HepG2 (cell line): ENCODE measurements at regions not wholly inside any gene's neighbourhood (a gene's known extent, or its start where the extent isn't known, plus 50 kb on each side); places are given as distances from the start of the nearest gene placed in this dataset.

Experiments
- ATAC-seq: fragments of 200-7000 bp; cut with Tn5 transposase; 3 replicates; pipeline ENCODE4 v1.9.1; 2020; ENCODE audit warnings: mild to moderate bottlenecking, moderate library complexity
- BruUV-seq: library from RNA; stranded (reverse); fragments of 400-500 nt; replicated peaks from 2 replicates; lab custom pipeline; 2021; lab: Mats Ljungman, UMichigan
- CTCF ChIA-PET: fragments of 300-600 bp; formaldehyde crosslinking; extraction: SDS; loops from one replicate; lab custom pipeline; 2021; ENCODE audit warnings: low total read pairs, inconsistent platforms, low intra/inter-chr PET ratio; lab: Yijun Ruan, JAX
- POLR2A ChIA-PET: fragments of 350-600 bp; sonication (Branson Sonifier 250); formaldehyde crosslinking; loops from one replicate; lab custom pipeline; 2020; ENCODE audit warnings: antibody characterized with exemption, inconsistent platforms; lab: Yijun Ruan, JAX
- DNase-seq: peaks from one replicate; pipeline ENCODE4 v3.0.0-alpha.2; 2015; ENCODE audit warnings: low spot score
- FAIRE-seq: peaks from 3 replicates; lab custom pipeline; 2011; peaks lifted over from hg19 to GRCh38; lab: Jason Lieb, UNC
- H2AFZ ChIP-seq: one replicate; pipeline ENCODE4 v1.6.1; 2011; ENCODE audit warnings: low read length, inconsistent platforms
- H3K27ac ChIP-seq: fragments of 300-600 bp; 3 replicates; pipeline ENCODE4 v1.8.0; 2011; ENCODE audit warnings: mixed run types, mild to moderate bottlenecking, mixed read lengths, low read length, inconsistent platforms; ENCODE audit not compliant: insufficient read depth; ENCODE audit errors: extremely low read length
- H3K27me3 ChIP-seq, 2 experiments: fragments of 200-600 bp in 1 of 2; 2 replicates in 1 of 2; 3 replicates in 1 of 2; pipeline versions ENCODE4 v1.6.0 to v1.8.0; 2011; ENCODE audit warnings: low read length in 2 of 2, mild to moderate bottlenecking in 2 of 2, moderate library complexity in 2 of 2, inconsistent platforms in 1 of 2; ENCODE audit not compliant: insufficient read depth in 2 of 2, control insufficient read depth in 1 of 2
- H3K36me3 ChIP-seq, 2 experiments: fragments of 200-600 bp in 1 of 2; replicated peaks in 1 of 2; 2 replicates in 1 of 2; 3 replicates in 1 of 2; pipeline versions ENCODE4 v1.5.1 to v1.8.0; 2011; ENCODE audit warnings: low read length in 2 of 2, inconsistent platforms in 1 of 2; ENCODE audit not compliant: insufficient read depth in 2 of 2, control insufficient read depth in 1 of 2
- H3K4me1 ChIP-seq: 2 replicates; pipeline ENCODE4 v1.5.1; 2012; ENCODE audit warnings: low read length, inconsistent platforms; ENCODE audit not compliant: insufficient read depth
- H3K4me2 ChIP-seq: 2 replicates; pipeline ENCODE4 v1.6.0; 2011; ENCODE audit warnings: low read depth, low read length, inconsistent platforms
- H3K4me3 ChIP-seq, 3 experiments: fragments of 200-600 bp in 1 of 3; sonication (generic), shearing (Covaris generic) in 1 of 3; replicated peaks in 1 of 3; 2 replicates each; pipeline ENCODE4 v1.5.1; 2011 to 2016; ENCODE audit warnings: low read length in 3 of 3, inconsistent platforms in 2 of 3, low read depth in 2 of 3, mild to moderate bottlenecking in 2 of 3, control low read depth in 1 of 3, mixed read lengths in 1 of 3; ENCODE audit not compliant: insufficient read depth in 1 of 3
- H3K79me2 ChIP-seq: one replicate; pipeline ENCODE4 v1.6.1; 2011; ENCODE audit warnings: low read length, inconsistent platforms; ENCODE audit not compliant: insufficient read depth
- H3K9ac ChIP-seq: 2 replicates; pipeline ENCODE4 v1.6.0; 2011; ENCODE audit warnings: mild to moderate bottlenecking, low read depth, low read length, inconsistent platforms; ENCODE audit not compliant: insufficient read depth
- H3K9me3 ChIP-seq: 2 replicates; pipeline ENCODE4 v1.5.1; 2012; ENCODE audit warnings: mild to moderate bottlenecking, low read length
- H4K20me1 ChIP-seq: 2 replicates; pipeline ENCODE4 v1.6.0; 2011; ENCODE audit warnings: inconsistent platforms, mild to moderate bottlenecking, low read length, moderate library complexity; ENCODE audit not compliant: insufficient read depth
- CAMTA2 ChIP-seq: sonication (generic); formaldehyde crosslinking; IDR thresholded peaks from 2 replicates; pipeline ENCODE4 v1.4.0; 2020; ENCODE audit warnings: mild to moderate bottlenecking, missing genetic modification reagents, borderline replicate concordance
- CCDC6 ChIP-seq: sonication (generic); formaldehyde crosslinking; IDR thresholded peaks from 2 replicates; pipeline ENCODE4 v1.8.1; 2022; ENCODE audit warnings: mild to moderate bottlenecking, missing genetic modification reagents, moderate library complexity
- HHEX ChIP-seq: IDR thresholded peaks from 2 replicates; pipeline ENCODE4 v1.6.1; 2016; ENCODE audit warnings: control low read depth
- JUND ChIP-seq: sonication (generic); formaldehyde crosslinking; IDR thresholded peaks from 2 replicates; pipeline ENCODE4 v1.8.0; 2022; ENCODE audit warnings: mild to moderate bottlenecking, missing genetic modification reagents
- LRRFIP1 ChIP-seq: sonication (generic); formaldehyde crosslinking; conservative IDR thresholded peaks from 2 replicates; pipeline ENCODE4 v1.4.0; 2020; ENCODE audit warnings: missing genetic modification reagents
- MAZ ChIP-seq, 2 experiments: sonication (generic) in 1 of 2; formaldehyde crosslinking in 1 of 2; IDR thresholded peaks; 2 replicates each; pipeline versions ENCODE4 v1.5.0 to v1.6.1; 2012 to 2020; ENCODE audit warnings: low read depth in 2 of 2, mild to moderate bottlenecking in 2 of 2, borderline replicate concordance in 1 of 2, improper control_type of control experiment in 1 of 2, low read length in 1 of 2, missing genetic modification reagents in 1 of 2, moderate library complexity in 1 of 2
- MIER3 ChIP-seq: IDR thresholded peaks from 2 replicates; pipeline ENCODE4 v1.6.1; 2016; ENCODE audit warnings: missing compliant biosample characterization, borderline replicate concordance
- PHF21A ChIP-seq: sonication (generic); formaldehyde crosslinking; IDR thresholded peaks from 2 replicates; pipeline ENCODE4 v1.5.0; 2020; ENCODE audit warnings: mild to moderate bottlenecking, missing genetic modification reagents
- TEAD3 ChIP-seq: optimal IDR thresholded peaks from 2 replicates; pipeline ENCODE3; 2016; ENCODE audit warnings: borderline replicate concordance
- ZIK1 ChIP-seq: sonication (generic); formaldehyde crosslinking; IDR thresholded peaks from 2 replicates; pipeline ENCODE4 v1.5.0; 2020; ENCODE audit warnings: mild to moderate bottlenecking, low read depth, missing genetic modification reagents, borderline replicate concordance
- ZMYM4 ChIP-seq: sonication (generic); formaldehyde crosslinking; IDR thresholded peaks from 2 replicates; pipeline ENCODE4 v1.8.1; 2023; ENCODE audit warnings: mild to moderate bottlenecking, missing genetic modification reagents
- ZNF136 ChIP-seq: sonication (generic); formaldehyde crosslinking; IDR thresholded peaks from 2 replicates; pipeline ENCODE4 v1.8.1; 2022; ENCODE audit warnings: low read depth, mild to moderate bottlenecking, moderate library complexity, missing genetic modification reagents
- ZNF264 ChIP-seq: sonication (generic); formaldehyde crosslinking; IDR thresholded peaks from 2 replicates; pipeline ENCODE4 v1.4.0; 2020; ENCODE audit warnings: missing genetic modification reagents
- ZNF317 ChIP-seq: sonication (generic); formaldehyde crosslinking; IDR thresholded peaks from 2 replicates; pipeline ENCODE4 v1.5.0; 2020; ENCODE audit warnings: mild to moderate bottlenecking, missing genetic modification reagents
- ZNF670 ChIP-seq: sonication (generic); formaldehyde crosslinking; IDR thresholded peaks from 2 replicates; pipeline ENCODE4 v1.8.0; 2022; ENCODE audit warnings: mild to moderate bottlenecking, missing genetic modification reagents, borderline replicate concordance
- ZNF674 ChIP-seq: sonication (generic); formaldehyde crosslinking; IDR thresholded peaks from 2 replicates; pipeline ENCODE4 v1.5.0; 2020; ENCODE audit warnings: low read depth, mild to moderate bottlenecking, missing genetic modification reagents
- ZSCAN25 ChIP-seq: sonication (generic); formaldehyde crosslinking; IDR thresholded peaks from 2 replicates; pipeline ENCODE4 v1.8.0; 2022; ENCODE audit warnings: mild to moderate bottlenecking, missing genetic modification reagents
- WGBS: methylation state at CpG from one replicate; pipeline ENCODE4 v1.1.6; 2017; ENCODE audit warnings: low lambda C conversion rate; 5-methylcytosine and 5-hydroxymethylcytosine counted together
- in situ Hi-C: cut with HindIII; loops from 2 replicates; pipeline ENCODE4 v1.10.0; 2017; ENCODE audit warnings: low pct_unique_long_range_greater_than_20kb; ENCODE audit not compliant: extremely low pct_ligation_motif_present
- intact Hi-C: fragments of 100-400 bp; cut with micrococcal nuclease; formaldehyde crosslinking; loops from one replicate; pipeline ENCODE4 v1.10.0; 2022; ENCODE audit not compliant: unreplicated experiment
- TF ChIP-seq, protein P1 (sequence below): sonication (generic); formaldehyde crosslinking; IDR thresholded peaks from 2 replicates; pipeline ENCODE4 v1.4.0; 2020; ENCODE audit warnings: missing genetic modification reagents
- TF ChIP-seq, protein P2 (sequence below): sonication (generic); formaldehyde crosslinking; IDR thresholded peaks from 2 replicates; pipeline ENCODE4 v1.8.0; 2023; ENCODE audit warnings: mild to moderate bottlenecking, missing genetic modification reagents

- CTCF ChIA-PET: no interaction called here
- BruUV-seq: no TSS peak
- Histone ChIP-seq H3K4me1 (no peaks in the 10 kb centered on the region), H3K79me2 (no peaks in the 10 kb centered on the region), H4K20me1 (no peaks in the 10 kb centered on the region), H3K27ac (no peak overlapping the region), H3K36me3 (no peaks in the 10 kb centered on the region), H3K4me2 (no peak overlapping the region), H3K9ac (no peak overlapping the region), H3K4me3 (no peak overlapping the region), H3K27me3 (no peaks in the 10 kb centered on the region), H2AFZ (no peak overlapping the region), H3K9me3 (peaks cover 68% of the 10 kb centered on the region)
- 0% methylated on average over 2 of the region's 2 CpGs for WGBS
- DNase-seq: no peak
- intact Hi-C loops (no loop called here), in situ Hi-C loops (no loop called here)
- ATAC-seq: no peak
- TF ChIP-seq JUND (CRISPR knock-in tag): no peak
- no peak for TF ChIP-seq MIER3 (CRISPR knock-in tag)
- TF ChIP-seq ZMYM4 (CRISPR knock-in tag): no peak
- TF ChIP-seq ZNF670: no peak
- no peak for TF ChIP-seq ZNF317 (CRISPR knock-in tag)
- no peak for TF ChIP-seq ZIK1 (CRISPR knock-in tag)
- no peak for TF ChIP-seq ZNF264 (CRISPR knock-in tag)
- no peak for TF ChIP-seq LRRFIP1 (CRISPR knock-in tag)
- TF ChIP-seq, protein P1, sequence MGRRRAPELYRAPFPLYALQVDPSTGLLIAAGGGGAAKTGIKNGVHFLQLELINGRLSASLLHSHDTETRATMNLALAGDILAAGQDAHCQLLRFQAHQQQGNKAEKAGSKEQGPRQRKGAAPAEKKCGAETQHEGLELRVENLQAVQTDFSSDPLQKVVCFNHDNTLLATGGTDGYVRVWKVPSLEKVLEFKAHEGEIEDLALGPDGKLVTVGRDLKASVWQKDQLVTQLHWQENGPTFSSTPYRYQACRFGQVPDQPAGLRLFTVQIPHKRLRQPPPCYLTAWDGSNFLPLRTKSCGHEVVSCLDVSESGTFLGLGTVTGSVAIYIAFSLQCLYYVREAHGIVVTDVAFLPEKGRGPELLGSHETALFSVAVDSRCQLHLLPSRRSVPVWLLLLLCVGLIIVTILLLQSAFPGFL (CRISPR knock-in tag): no peak
- no peak for TF ChIP-seq TEAD3 (CRISPR knock-in tag)
- no peak for TF ChIP-seq HHEX
- no peak for TF ChIP-seq MAZ (IDR thresholded peaks at IDR 0.05; ENCODE audit: borderline replicate concordance, low read depth, low read length)
- no peak for TF ChIP-seq MAZ (CRISPR knock-in tag; IDR thresholded peaks at IDR 0.05; ENCODE audit: low read depth)
- TF ChIP-seq, protein P2, sequence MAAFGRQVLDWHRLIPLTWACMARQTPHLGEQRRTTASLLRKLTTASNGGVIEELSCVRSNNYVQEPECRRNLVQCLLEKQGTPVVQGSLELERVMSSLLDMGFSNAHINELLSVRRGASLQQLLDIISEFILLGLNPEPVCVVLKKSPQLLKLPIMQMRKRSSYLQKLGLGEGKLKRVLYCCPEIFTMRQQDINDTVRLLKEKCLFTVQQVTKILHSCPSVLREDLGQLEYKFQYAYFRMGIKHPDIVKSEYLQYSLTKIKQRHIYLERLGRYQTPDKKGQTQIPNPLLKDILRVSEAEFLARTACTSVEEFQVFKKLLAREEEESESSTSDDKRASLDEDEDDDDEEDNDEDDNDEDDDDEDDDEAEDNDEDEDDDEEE (CRISPR knock-in tag): no peak
- no peak for TF ChIP-seq PHF21A (CRISPR knock-in tag)
- TF ChIP-seq CCDC6 (CRISPR knock-in tag): no peak
- no peak for TF ChIP-seq CAMTA2 (CRISPR knock-in tag)
- no peak for TF ChIP-seq ZSCAN25 (CRISPR knock-in tag)
- TF ChIP-seq ZNF674: no peak
- TF ChIP-seq ZNF136: no peak
- POLR2A ChIA-PET: no interaction called here
- no peak for FAIRE-seq
Observed at GRCh38 chr13:90502762-90503161, 844.7 kb upstream of the MIR17HG start.
